Suprapubic skin (tissue), 4 donors: ENCODE measurements at regions not wholly inside any gene's neighbourhood (a gene's known extent, or its start where the extent isn't known, plus 50 kb on each side); places are given as distances from the start of the nearest gene placed in this dataset.

Experiments
- POLR2A ChIP-seq, 2 donors: fragments of 450-650 bp; IDR thresholded peaks; one replicate each; pipeline ENCODE4 v1.6.1; 2017; ENCODE audit warnings: antibody characterized with exemption in 2 of 2, mild to moderate bottlenecking in 2 of 2, moderate library complexity in 2 of 2
- POLR2AphosphoS5 ChIP-seq, 3 donors: sonication (generic); formaldehyde crosslinking; IDR thresholded peaks; one replicate each; pipeline ENCODE4 v1.6.1; 2017; ENCODE audit warnings: antibody characterized with exemption in 3 of 3
- TF ChIP-seq, protein P1 (sequence below), 2 donors: fragments of 200-600 bp in 1 of 2; fragments of 450-650 bp in 1 of 2; sonication (generic) in 1 of 2; IDR thresholded peaks; one replicate each; pipeline ENCODE4 v1.5.1; 2016 to 2019; ENCODE audit warnings: antibody characterized with exemption in 2 of 2, mild to moderate bottlenecking in 1 of 2, moderate library complexity in 1 of 2

DNA sequence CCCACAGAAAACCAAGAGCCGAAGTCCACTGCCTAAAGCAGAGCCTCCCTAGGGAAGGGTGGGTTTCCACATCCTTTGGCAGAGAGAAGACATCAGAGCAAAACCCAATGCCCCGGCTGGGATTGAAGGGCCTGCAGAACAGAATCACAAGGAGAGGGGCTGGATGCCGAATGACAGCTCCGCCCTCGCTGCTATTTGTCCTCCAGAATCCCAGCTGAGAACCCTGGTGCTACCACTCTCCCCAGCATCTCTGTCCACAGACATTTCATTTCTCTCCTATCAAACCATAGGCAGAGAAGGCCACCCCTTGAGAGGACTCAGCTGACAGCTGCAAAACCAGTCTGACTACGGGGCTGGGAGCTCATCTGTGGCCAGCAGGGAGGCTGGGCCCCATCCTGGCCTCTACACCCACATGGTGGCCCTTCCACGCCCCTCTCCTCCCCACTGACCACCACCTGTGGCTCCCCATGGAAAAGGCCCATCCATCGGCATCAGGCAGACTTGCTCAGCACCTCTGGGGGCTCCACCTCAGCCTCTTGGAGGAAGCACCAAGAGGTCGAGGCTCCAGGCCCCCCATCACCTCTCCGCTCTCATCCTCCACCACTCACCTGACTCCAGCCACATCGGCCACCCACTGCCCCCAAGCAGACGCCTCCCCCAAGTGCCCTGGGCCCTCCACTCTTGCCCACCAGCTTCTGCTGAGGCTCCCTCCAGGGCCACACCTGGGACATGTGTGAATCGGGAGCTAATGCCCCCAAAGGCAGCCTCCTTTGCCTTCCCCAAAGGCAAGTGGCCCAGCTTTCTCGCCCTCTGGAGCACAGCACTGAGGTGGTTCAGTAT, 288.5 kb downstream of the C16orf95 start:
- TF ChIP-seq, protein P1, sequence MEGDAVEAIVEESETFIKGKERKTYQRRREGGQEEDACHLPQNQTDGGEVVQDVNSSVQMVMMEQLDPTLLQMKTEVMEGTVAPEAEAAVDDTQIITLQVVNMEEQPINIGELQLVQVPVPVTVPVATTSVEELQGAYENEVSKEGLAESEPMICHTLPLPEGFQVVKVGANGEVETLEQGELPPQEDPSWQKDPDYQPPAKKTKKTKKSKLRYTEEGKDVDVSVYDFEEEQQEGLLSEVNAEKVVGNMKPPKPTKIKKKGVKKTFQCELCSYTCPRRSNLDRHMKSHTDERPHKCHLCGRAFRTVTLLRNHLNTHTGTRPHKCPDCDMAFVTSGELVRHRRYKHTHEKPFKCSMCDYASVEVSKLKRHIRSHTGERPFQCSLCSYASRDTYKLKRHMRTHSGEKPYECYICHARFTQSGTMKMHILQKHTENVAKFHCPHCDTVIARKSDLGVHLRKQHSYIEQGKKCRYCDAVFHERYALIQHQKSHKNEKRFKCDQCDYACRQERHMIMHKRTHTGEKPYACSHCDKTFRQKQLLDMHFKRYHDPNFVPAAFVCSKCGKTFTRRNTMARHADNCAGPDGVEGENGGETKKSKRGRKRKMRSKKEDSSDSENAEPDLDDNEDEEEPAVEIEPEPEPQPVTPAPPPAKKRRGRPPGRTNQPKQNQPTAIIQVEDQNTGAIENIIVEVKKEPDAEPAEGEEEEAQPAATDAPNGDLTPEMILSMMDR (IDR thresholded peaks at IDR 0.05), result no peak
- TF ChIP-seq POLR2AphosphoS5 (IDR thresholded peaks at IDR 0.05) (no peak), POLR2A (IDR thresholded peaks at IDR 0.05) (no peak)
